MV-4-11 (cell line): ENCODE measurements at regions not wholly inside any gene's neighbourhood (a gene's known extent, or its start where the extent isn't known, plus 50 kb on each side); places are given as distances from the start of the nearest gene placed in this dataset.
"Not testable (repeated sequence)": the region's sequence is repeated elsewhere in the genome, so short reads cannot be mapped to it uniquely, and the experiment has no call there.

Experiments
- DNase-seq: peaks from one replicate; lab custom pipeline; 2025; lab: John Stamatoyannopoulos, UW

DNA sequence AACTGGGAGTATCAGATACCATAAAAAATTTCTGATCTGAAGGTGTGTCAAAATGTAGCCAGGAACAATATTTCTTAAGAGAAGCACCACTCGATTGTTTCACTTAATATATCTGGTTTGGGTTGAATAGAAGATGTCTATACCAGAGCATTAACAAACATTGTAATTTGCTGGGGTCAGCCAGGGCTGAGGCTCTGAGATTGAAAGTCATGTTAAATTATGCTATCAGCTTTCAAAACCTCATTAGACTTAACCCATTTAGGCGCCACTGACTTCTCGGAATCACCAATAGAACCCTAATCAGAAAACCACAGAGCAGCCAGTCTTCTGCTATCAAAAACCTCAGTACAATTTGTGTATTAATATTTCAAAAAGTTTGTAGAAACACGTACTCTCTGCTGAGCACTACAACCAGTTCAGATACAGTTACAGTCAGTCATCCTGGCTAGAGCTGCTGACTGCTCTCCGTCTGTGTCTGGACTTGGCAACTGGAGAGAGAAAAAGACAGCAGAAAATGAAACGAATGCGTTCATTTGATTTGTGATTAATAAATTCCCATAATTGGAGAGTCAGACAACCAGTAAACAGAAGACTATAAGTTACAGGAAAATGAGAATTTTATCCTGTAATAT lies 848.6 kb upstream of the PABPC4L start:
- DNase-seq = no peak

- no peak for DNase-seq
Observed at GRCh38 chr4:135032670-135033069, 831.1 kb upstream of the PABPC4L start.

DNA sequence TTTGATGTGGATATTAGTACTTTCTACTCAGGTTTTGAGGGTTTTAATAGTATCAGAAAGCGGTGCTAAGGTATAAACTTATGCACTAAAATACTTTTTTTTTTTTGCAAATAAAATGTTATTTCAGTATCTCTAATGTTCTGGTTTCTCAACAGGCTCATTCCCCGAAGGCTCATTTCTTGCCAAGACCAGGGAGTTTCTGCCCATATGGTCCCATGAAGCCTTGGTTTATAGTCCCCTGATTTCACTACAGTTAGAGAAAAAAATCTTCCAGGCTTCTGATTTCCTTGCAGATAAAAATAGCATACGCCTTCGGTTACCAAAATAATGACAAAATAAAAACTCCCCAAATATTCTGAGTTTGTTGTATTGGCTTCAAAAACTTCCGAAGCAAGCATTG lies 814.2 kb upstream of the PABPC4L start:
- no peak for DNase-seq

DNA sequence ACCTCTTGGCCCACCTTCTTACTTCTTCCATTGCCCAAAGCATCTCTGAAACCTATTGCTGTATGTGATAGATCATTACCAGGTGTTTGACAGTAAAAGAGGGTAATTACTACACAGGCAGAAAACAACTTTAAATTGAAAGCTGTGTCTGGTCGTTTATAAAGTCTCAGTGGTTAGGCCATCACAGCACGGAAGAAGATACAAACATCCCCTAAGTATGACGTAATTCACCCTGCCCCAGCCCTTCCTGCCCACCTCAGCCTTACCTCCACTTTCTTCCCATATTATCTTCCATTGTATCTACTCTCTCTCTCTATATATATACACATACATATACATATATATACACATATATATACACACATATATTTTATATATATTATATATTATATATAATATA lies 805.8 kb upstream of the PABPC4L start:
- no peak for DNase-seq

DNA sequence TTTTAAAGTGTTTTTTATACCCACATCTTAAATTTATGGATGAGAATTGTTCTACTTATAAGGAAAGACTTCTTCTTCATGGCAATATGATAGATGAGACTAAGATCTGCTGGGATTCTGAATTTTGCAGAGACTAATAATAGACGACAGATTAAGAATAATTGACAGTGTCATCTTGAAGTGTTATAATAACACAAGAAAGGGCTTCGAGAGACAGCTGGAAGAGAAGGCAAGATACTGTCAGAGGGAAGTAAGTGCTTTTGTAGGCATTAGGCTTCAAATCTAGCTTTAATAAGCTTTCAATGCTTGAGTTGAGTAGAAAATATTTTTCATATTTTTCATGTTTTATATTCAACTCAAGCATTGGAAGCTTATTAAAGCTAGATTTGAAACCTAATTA lies 797.6 kb upstream of the PABPC4L start:
- no peak for DNase-seq

GRCh38 chr4:134961963-134962362 lies 760.4 kb upstream of the PABPC4L start:
- no peak for DNase-seq

DNA sequence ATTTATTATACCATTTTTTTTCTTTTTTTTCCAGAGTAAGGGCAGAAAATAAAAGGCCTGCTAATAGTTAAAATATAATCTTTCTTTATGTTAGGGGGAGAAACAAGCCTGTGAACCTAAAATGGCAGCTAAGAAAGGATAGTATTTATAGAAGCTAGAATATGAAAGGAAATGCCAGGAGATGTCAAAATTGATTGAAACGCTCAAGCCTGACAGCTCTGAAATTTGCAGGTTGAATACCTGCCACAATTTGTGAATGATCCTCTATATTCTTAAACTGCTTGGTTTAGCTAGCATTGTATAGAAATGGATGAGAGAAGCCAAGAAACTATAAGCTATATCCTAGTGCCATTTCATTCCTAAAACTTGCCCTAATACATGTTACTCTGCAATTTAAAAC lies 757.3 kb upstream of the PABPC4L start:
- DNase-seq = no peak

- no peak for DNase-seq
Observed at GRCh38 chr4:134955059-134955458, 753.5 kb upstream of the PABPC4L start.

GRCh38 chr4:134952775-134953174 lies 751.2 kb upstream of the PABPC4L start:
- no peak for DNase-seq

GRCh38 chr4:134952305-134952704 lies 750.7 kb upstream of the PABPC4L start:
- DNase-seq = no peak

DNA sequence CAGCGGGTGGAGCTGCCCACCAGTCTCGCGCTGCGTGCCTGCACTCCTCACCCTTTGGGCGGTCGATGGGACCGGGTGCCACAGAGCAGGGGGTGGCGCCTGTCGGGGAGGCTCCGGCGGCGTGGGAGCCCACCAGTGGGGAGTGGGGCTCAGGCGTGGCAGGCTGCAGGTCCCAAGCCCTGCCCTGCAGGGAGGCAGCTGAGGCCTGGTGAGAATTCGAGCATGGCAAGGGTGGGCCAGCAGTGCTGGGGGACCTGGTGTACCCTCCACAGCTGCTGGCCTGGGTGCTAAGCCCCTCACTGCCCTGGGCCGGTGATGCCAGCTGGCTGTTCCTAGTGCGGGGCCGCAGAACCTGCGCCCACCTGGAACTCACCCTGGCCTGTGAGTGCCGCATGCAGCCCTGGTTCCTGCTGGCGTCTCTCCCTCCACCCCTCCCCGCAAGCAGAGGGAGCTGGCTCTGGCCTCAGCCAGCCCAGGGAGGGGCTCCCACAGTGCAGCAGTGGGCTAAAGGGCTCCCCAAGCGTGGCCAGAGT lies 746.6 kb upstream of the PABPC4L start:
- DNase-seq = no peak

GRCh38 chr4:134944115-134944514 lies 742.5 kb upstream of the PABPC4L start:
- DNase-seq = no peak

DNA sequence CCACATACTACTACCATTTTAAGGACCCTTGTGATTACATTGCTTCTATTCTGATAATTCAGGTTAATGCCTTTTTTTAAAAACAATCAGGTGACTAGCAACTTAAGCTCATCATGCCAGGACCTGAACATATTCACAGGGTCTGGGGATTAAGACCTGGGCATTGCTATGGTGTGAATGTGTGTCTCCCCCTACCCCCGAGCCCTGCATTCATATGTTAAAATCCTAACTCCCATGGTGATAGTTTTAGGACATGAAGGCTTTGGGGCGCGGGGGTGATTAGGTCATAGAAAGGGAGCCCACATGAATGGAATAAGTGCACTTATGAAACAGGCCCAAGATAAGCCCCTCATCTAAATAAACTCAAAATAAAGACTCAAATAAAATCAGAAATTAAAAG lies 734.4 kb upstream of the PABPC4L start:
- DNase-seq = no peak

DNA sequence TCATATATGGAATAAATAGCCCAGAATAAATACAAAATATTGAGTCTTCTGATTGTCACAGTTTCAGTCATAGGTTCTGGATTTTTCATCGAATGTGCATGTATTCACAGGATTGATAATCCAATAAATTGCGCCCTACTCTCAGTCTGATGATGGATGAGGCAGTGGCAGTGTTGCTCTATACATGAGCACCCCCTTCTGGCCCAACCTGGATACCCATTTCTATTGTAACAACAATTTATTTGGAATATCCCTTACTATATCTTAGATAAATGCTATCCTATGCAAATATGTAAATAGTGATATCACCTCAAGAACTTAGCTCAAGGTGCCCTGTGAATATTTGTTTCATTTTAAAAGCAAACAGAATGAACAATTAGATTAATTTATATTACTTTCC lies 733.7 kb upstream of the PABPC4L start:
- no peak for DNase-seq

DNA sequence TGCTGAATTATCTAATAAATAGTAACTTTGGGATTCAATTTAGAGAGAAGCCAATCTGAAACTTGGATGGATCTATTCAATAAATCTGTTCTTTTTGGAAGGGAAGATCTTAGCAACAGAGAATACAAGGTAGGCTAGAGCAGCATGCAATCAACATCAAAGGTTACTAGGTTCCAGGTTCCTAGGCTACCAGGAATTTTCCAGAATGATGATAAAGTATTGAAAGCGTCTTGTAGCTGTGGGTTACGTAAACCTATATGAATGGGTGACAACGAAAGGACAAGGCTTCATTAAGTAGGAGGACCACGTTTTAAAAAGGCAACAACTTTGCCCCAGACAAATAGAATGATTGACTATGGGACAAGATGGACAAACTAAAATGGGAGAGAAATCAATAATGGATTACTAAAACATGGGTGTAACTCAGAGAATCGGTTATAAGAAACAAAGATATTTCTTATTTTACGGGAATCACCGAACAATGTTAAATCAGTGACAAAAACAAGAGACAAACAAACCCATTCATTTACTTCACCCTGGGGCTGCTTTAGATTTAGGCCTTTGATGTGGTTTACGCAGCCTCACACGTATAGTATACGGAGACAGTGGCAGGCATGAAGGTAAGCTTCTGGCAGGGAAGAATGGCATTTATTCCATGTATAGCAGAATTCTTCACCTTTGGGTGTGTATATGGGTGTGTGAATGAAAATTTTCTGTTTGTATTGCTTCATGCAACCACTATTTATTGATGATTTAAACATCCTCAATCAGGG lies 732.6 kb upstream of the PABPC4L start:
- DNase-seq = no peak

- no peak for DNase-seq
Observed at GRCh38 chr4:134915355-134915754, 713.8 kb upstream of the PABPC4L start.

GRCh38 chr4:134914250-134914649 lies 712.7 kb upstream of the PABPC4L start:
- not testable (repeated sequence) for DNase-seq

- DNase-seq = no peak
Observed at GRCh38 chr4:134911941-134912340, 710.4 kb upstream of the PABPC4L start.

- DNase-seq = no peak
Observed at GRCh38 chr4:134906404-134907023, 704.9 kb upstream of the PABPC4L start.

GRCh38 chr4:134905061-134905460 lies 703.5 kb upstream of the PABPC4L start:
- no peak for DNase-seq

DNA sequence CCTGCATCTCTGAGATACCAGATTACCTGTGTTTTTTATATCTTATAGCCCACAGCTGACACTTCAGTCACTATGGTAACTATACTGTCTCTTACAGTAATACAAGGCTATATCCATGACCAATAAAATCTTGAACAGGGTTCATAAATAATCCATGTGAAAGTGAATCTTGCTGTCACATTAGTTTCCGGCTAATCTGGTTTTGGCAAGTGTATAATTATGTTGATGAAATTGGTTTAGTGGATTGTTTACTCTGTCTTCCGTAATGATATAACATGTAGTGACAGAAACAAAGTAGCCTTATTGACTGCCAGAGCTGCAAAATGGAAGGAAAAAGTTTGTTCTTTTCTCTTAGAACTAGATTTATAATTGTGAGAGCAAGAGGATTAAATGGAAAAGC lies 686.6 kb upstream of the PABPC4L start:
- DNase-seq = no peak

- DNase-seq = no peak
Observed at GRCh38 chr4:134885436-134885835, 683.8 kb upstream of the PABPC4L start.

DNA sequence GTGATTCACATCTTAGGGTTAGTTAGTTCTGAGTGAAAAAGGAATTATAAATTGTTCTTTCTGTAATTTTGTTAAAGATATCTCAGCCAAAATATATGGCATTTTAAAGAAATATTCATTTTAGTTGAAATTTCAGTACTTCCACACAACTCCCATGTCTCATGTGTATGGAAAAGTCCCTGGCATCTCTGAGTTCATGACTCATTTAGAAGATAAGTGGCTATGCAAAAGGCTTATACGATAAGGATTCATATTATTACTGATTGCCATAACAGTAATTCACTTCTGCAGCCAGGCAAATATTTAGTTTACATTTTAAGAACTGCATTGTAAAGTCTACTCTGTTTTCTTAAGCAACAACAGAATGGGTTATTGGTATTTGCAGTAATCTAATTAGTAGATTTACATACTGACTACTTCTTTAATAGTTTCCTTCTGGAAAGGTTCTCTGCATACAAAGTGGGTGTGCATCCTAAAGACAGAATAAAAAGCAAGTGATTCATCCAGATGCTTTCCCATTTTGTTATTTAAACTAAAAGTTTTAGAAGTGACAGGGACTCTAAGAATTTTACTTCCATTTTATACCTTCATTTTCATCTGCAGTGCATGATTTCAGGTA lies 682.4 kb upstream of the PABPC4L start:
- DNase-seq = no peak
